Breast epithelium (tissue), 3 donors: ENCODE measurements at regions not wholly inside any gene's neighbourhood (a gene's known extent, or its start where the extent isn't known, plus 50 kb on each side); places are given as distances from the start of the nearest gene placed in this dataset.

Experiments used
- POLR2AphosphoS5 ChIP-seq, 3 donors: sonication (generic); formaldehyde crosslinking; IDR thresholded peaks; one replicate each; pipeline ENCODE4 v1.6.1; 2017; ENCODE audit warnings: antibody characterized with exemption in 3 of 3
- TF ChIP-seq, protein P1 (sequence below), 3 donors: fragments of 450-650 bp; IDR thresholded peaks; one replicate each; pipeline ENCODE4 v1.5.1; 2016 to 2017; ENCODE audit warnings: antibody characterized with exemption in 3 of 3, mild to moderate bottlenecking in 3 of 3, moderate library complexity in 3 of 3

DNA sequence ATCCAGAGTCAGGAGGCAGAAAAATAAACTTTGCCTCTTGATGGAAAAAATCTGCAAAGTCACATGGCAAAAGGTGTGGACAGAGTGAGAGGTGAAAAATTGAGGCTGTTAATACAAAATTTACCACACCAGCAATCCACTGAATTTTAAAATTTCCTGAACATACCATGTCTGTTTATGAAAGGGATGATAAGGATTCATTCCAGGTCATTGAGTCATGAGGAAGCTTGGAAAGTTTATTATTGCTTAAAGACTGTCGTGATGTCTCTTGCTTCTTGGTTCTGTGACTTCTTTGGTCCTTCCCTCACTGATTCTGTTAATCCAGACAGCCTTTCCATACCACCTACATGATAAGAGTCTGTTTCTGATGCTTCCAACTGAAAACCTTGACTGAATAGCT, 73.2 kb downstream of the TTC6 start:
- no peak for TF ChIP-seq POLR2AphosphoS5 (IDR thresholded peaks at IDR 0.05)
- TF ChIP-seq, protein P1, sequence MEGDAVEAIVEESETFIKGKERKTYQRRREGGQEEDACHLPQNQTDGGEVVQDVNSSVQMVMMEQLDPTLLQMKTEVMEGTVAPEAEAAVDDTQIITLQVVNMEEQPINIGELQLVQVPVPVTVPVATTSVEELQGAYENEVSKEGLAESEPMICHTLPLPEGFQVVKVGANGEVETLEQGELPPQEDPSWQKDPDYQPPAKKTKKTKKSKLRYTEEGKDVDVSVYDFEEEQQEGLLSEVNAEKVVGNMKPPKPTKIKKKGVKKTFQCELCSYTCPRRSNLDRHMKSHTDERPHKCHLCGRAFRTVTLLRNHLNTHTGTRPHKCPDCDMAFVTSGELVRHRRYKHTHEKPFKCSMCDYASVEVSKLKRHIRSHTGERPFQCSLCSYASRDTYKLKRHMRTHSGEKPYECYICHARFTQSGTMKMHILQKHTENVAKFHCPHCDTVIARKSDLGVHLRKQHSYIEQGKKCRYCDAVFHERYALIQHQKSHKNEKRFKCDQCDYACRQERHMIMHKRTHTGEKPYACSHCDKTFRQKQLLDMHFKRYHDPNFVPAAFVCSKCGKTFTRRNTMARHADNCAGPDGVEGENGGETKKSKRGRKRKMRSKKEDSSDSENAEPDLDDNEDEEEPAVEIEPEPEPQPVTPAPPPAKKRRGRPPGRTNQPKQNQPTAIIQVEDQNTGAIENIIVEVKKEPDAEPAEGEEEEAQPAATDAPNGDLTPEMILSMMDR (IDR thresholded peaks at IDR 0.05): no peak
